IMR-90 (cell line): ENCODE measurements at regions not wholly inside any gene's neighbourhood (a gene's known extent, or its start where the extent isn't known, plus 50 kb on each side); places are given as distances from the start of the nearest gene placed in this dataset.

Experiments
- ATAC-seq: fragments of 200-7000 bp; cut with Tn5 transposase; 2 replicates; pipeline ENCODE4 v1.9.1; 2020; ENCODE audit warnings: low read depth, mild to moderate bottlenecking, moderate library complexity
- BruUV-seq: library from RNA; stranded (reverse); fragments of 400-500 nt; replicated peaks from 2 replicates; lab custom pipeline; 2021; lab: Mats Ljungman, UMichigan
- CTCF ChIA-PET: fragments of 300-600 bp; formaldehyde crosslinking; extraction: SDS; loops from one replicate; lab custom pipeline; 2021; ENCODE audit warnings: antibody characterized with exemption; lab: Yijun Ruan, JAX
- POLR2A ChIA-PET: fragments of 300-600 bp; sonication (Branson Sonifier 250); formaldehyde crosslinking; loops from one replicate; lab custom pipeline; 2022; ENCODE audit warnings: antibody characterized with exemption; ENCODE audit not compliant: unreplicated experiment; lab: Charles Lee
- DNase-seq: peaks from one replicate; pipeline ENCODE4 v3.0.0; 2013
- H2AFZ ChIP-seq: replicated peaks from 2 replicates; pipeline ENCODE3; 2013; ENCODE audit warnings: low read length, mild to moderate bottlenecking; ENCODE audit not compliant: poor library complexity
- H2AK5ac ChIP-seq: 2 replicates; pipeline ENCODE4 v1.6.1; 2013; ENCODE audit warnings: low read depth, low read length, inconsistent platforms
- H2AK9ac ChIP-seq: replicated peaks from 2 replicates; pipeline ENCODE3; 2013; ENCODE audit warnings: mild to moderate bottlenecking, low read depth, low read length, moderate library complexity; ENCODE audit not compliant: poor library complexity
- H2BK120ac ChIP-seq: 2 replicates; pipeline ENCODE4 v1.6.1; 2013; ENCODE audit warnings: low read depth, low read length, inconsistent platforms
- H2BK15ac ChIP-seq: 3 replicates; pipeline ENCODE4 v1.6.1; 2013; ENCODE audit warnings: low read depth, low read length, inconsistent platforms
- H2BK20ac ChIP-seq: 2 replicates; pipeline ENCODE4 v1.6.1; 2013; ENCODE audit warnings: low read depth, mild to moderate bottlenecking, inconsistent platforms, low read length, moderate library complexity
- H2BK5ac ChIP-seq: 2 replicates; pipeline ENCODE4 v1.6.1; 2013; ENCODE audit warnings: mild to moderate bottlenecking, low read depth, low read length, inconsistent platforms; ENCODE audit not compliant: poor library complexity, severe bottlenecking
- H3K14ac ChIP-seq: replicated peaks from 2 replicates; pipeline ENCODE4 v1.6.1; 2013; ENCODE audit warnings: low read depth, low read length, inconsistent platforms
- H3K18ac ChIP-seq: 2 replicates; pipeline ENCODE4 v1.6.1; 2013; ENCODE audit warnings: low read depth, low read length, control low read depth
- H3K23ac ChIP-seq: 2 replicates; pipeline ENCODE4 v1.6.1; 2013; ENCODE audit warnings: low read depth, low read length, inconsistent platforms
- H3K27ac ChIP-seq: 2 replicates; pipeline ENCODE4 v1.5.1; 2013; ENCODE audit warnings: mild to moderate bottlenecking, control low read depth, low read length; ENCODE audit not compliant: insufficient read depth
- H3K27me3 ChIP-seq: 2 replicates; pipeline ENCODE4 v1.6.1; 2013; ENCODE audit warnings: low read length; ENCODE audit not compliant: control insufficient read depth, insufficient read depth
- H3K36me3 ChIP-seq: 2 replicates; pipeline ENCODE4 v1.6.1; 2013; ENCODE audit warnings: low read length, mixed read lengths; ENCODE audit not compliant: control insufficient read depth, insufficient read depth
- H3K4ac ChIP-seq: 2 replicates; pipeline ENCODE4 v1.6.1; 2013; ENCODE audit warnings: low read depth, low read length, inconsistent platforms
- H3K4me1 ChIP-seq: 2 replicates; pipeline ENCODE4 v1.6.1; 2013; ENCODE audit warnings: low read length, mixed read lengths; ENCODE audit not compliant: control insufficient read depth, insufficient read depth
- H3K4me2 ChIP-seq: 2 replicates; pipeline ENCODE4 v1.6.1; 2013; ENCODE audit warnings: low read depth, mild to moderate bottlenecking, control low read depth, low read length, moderate library complexity
- H3K4me3 ChIP-seq: 2 replicates; pipeline ENCODE4 v1.5.1; 2013; ENCODE audit warnings: low read depth, mild to moderate bottlenecking, control low read depth, low read length, moderate library complexity; ENCODE audit not compliant: insufficient read depth
- H3K56ac ChIP-seq: 2 replicates; pipeline ENCODE4 v1.6.1; 2013; ENCODE audit warnings: low read length, inconsistent platforms; ENCODE audit not compliant: insufficient read depth; ENCODE audit errors: extremely low read depth
- H3K79me1 ChIP-seq, 2 experiments: 2 replicates each; pipeline ENCODE4 v1.6.1; 2013; ENCODE audit warnings: low read length in 2 of 2, inconsistent platforms in 1 of 2, low read depth in 1 of 2
- H3K9ac ChIP-seq: 2 replicates; pipeline ENCODE4 v1.6.1; 2013; ENCODE audit warnings: low read depth, low read length, control low read depth
- H3K9me1 ChIP-seq: 2 replicates; pipeline ENCODE4 v1.6.1; 2013; ENCODE audit warnings: low read length, inconsistent platforms; ENCODE audit not compliant: insufficient read depth
- H3K9me3 ChIP-seq: 2 replicates; pipeline ENCODE4 v1.6.1; 2013; ENCODE audit warnings: low read length; ENCODE audit not compliant: control insufficient read depth, insufficient read depth
- H4K20me1 ChIP-seq: 2 replicates; pipeline ENCODE4 v1.6.1; 2013; ENCODE audit warnings: low read length, inconsistent platforms; ENCODE audit not compliant: insufficient read depth
- H4K5ac ChIP-seq: 2 replicates; pipeline ENCODE4 v1.6.1; 2013; ENCODE audit warnings: mild to moderate bottlenecking, low read depth, low read length, control low read depth
- H4K8ac ChIP-seq, 2 experiments: 2 replicates each; pipeline ENCODE4 v1.6.1; 2013; ENCODE audit warnings: low read depth in 2 of 2, low read length in 2 of 2, control low read depth in 1 of 2, inconsistent platforms in 1 of 2
- H4K91ac ChIP-seq: 2 replicates; pipeline ENCODE4 v1.6.1; 2013; ENCODE audit warnings: low read depth, low read length, inconsistent platforms; ENCODE audit not compliant: insufficient read depth
- BHLHE40 ChIP-seq: fragments of 150-350 bp; IDR thresholded peaks from 2 replicates; pipeline ENCODE4 v1.6.1; 2016; ENCODE audit warnings: mild to moderate bottlenecking, low read depth, low read length
- CEBPB ChIP-seq: IDR thresholded peaks from 2 replicates; pipeline ENCODE4 v1.6.1; 2012; ENCODE audit warnings: low read depth, low read length, improper control_type of control experiment
- CHD1 ChIP-seq: IDR thresholded peaks from 2 replicates; pipeline ENCODE4 v1.6.1; 2012; ENCODE audit warnings: low read depth, low read length, improper control_type of control experiment
- CTCF ChIP-seq: conservative IDR thresholded peaks from 2 replicates; pipeline ENCODE4 v1.5.1; 2012; ENCODE audit warnings: mild to moderate bottlenecking, low read depth, low read length, improper control_type of control experiment
- ELK1 ChIP-seq: fragments of 150-350 bp; IDR thresholded peaks from 2 replicates; pipeline ENCODE4 v1.6.1; 2016; ENCODE audit warnings: low read depth, mild to moderate bottlenecking, low read length, moderate library complexity, borderline replicate concordance
- FOS ChIP-seq: fragments of 150-350 bp; IDR thresholded peaks from 2 replicates; pipeline ENCODE4 v1.6.1; 2016; ENCODE audit warnings: low read depth, low read length
- MAFK ChIP-seq: IDR thresholded peaks from 2 replicates; pipeline ENCODE4 v1.6.1; 2012; ENCODE audit warnings: low read depth, low read length, improper control_type of control experiment
- MAZ ChIP-seq: IDR thresholded peaks from 2 replicates; pipeline ENCODE4 v1.6.1; 2012; ENCODE audit warnings: low read depth, mild to moderate bottlenecking, low read length, improper control_type of control experiment, moderate library complexity, borderline replicate concordance
- MXI1 ChIP-seq: IDR thresholded peaks from 2 replicates; pipeline ENCODE4 v1.6.1; 2012; ENCODE audit warnings: low read depth, mild to moderate bottlenecking, low read length, moderate library complexity, borderline replicate concordance
- NFE2L2 ChIP-seq: fragments of 150-350 bp; IDR thresholded peaks from 2 replicates; pipeline ENCODE4 v1.6.1; 2016; ENCODE audit warnings: low read depth, mild to moderate bottlenecking, low read length
- POLR2A ChIP-seq: IDR thresholded peaks from 2 replicates; pipeline ENCODE4 v1.6.1; 2012; ENCODE audit warnings: mild to moderate bottlenecking, low read depth, low read length
- RAD21 ChIP-seq: IDR thresholded peaks from 2 replicates; pipeline ENCODE4 v1.6.1; 2012; ENCODE audit warnings: low read length, improper control_type of control experiment
- RCOR1 ChIP-seq: IDR thresholded peaks from 2 replicates; pipeline ENCODE4 v1.6.1; 2012; ENCODE audit warnings: mild to moderate bottlenecking, low read length, improper control_type of control experiment; ENCODE audit not compliant: insufficient replicate concordance
- RFX5 ChIP-seq: IDR thresholded peaks from 2 replicates; pipeline ENCODE4 v1.8.0; 2012; ENCODE audit warnings: low read depth, mild to moderate bottlenecking, low read length, moderate library complexity
- SMC3 ChIP-seq: fragments of 150-350 bp; IDR thresholded peaks from 2 replicates; pipeline ENCODE4 v1.6.1; 2016; ENCODE audit warnings: low read depth, mild to moderate bottlenecking, antibody characterized with exemption, low read length, moderate library complexity
- USF2 ChIP-seq: fragments of 150-350 bp; IDR thresholded peaks from 2 replicates; pipeline ENCODE4 v1.6.1; 2017; ENCODE audit warnings: mild to moderate bottlenecking, antibody characterized with exemption, low read length, low read depth
- dilution Hi-C: fragments of 300-500 bp; cut with HindIII; formaldehyde crosslinking; loops from one replicate; pipeline ENCODE4 v1.14.3; 2018; ENCODE audit warnings: low sequenced_read_pairs; ENCODE audit not compliant: unreplicated experiment
- in situ Hi-C: fragments of 300-500 bp; cut with MboI; formaldehyde crosslinking; loops from 3 replicates; pipeline ENCODE4 v1.14.3; 2019; ENCODE audit warnings: low sequenced_read_pairs, inconsistent platforms, mixed read lengths
- intact Hi-C: fragments of 100-400 bp; cut with micrococcal nuclease; formaldehyde crosslinking; loops from 2 replicates; pipeline ENCODE4 v1.10.0; 2022

DNA sequence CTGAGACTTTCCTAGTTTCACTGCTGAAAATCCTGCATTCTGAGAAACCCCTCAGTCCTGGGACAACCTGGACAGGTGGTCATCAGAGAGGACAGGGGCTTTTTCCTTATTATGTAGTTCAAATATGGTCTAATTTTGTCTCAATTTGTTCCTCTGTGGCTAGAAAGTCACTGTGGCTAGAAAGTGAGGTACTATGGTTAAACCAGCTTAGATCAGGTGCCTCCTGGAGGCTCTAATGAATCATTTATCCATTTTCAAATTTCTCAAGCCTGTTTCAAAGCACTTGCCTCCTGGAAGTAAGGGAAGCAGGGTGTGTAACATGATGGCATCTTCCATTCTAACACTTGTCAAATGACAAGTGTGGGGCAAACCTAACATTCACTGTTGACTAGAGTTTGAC is 326.8 kb downstream of the PIK3C3 start:
- Histone ChIP-seq H3K56ac (no peak overlapping the region), H2BK20ac (no peak overlapping the region), H2AK9ac (no peak overlapping the region), H3K23ac (no peak overlapping the region), H3K4ac (no peak overlapping the region), H3K27me3 (no peaks in the 10 kb centered on the region), H3K18ac (no peak overlapping the region), H2BK15ac (no peak overlapping the region), H3K9me3 (no peaks in the 10 kb centered on the region), H3K27ac (no peak overlapping the region), H4K5ac (no peak overlapping the region), H3K14ac (no peak overlapping the region), H2BK5ac (no peak overlapping the region), H2BK120ac (no peak overlapping the region), H3K4me3 (no peak overlapping the region), H4K91ac (no peak overlapping the region), H4K8ac (no peak overlapping the region), H3K79me1 (no peaks in the 10 kb centered on the region), H2AFZ (no peak overlapping the region), H2AK5ac (no peak overlapping the region), H3K4me1 (no peaks in the 10 kb centered on the region), H3K9me1 (no peaks in the 10 kb centered on the region), H3K9ac (no peak overlapping the region), H4K20me1 (no peaks in the 10 kb centered on the region), H3K36me3 (no peaks in the 10 kb centered on the region), H3K4me2 (no peak overlapping the region)
- no peak for ATAC-seq
- no peak for TF ChIP-seq BHLHE40
- no peak for TF ChIP-seq MAFK
- no peak for TF ChIP-seq MAZ
- no peak for TF ChIP-seq CEBPB
- TF ChIP-seq SMC3, result no peak
- no peak for TF ChIP-seq USF2
- TF ChIP-seq RCOR1, result no peak
- no peak for TF ChIP-seq FOS
- TF ChIP-seq ELK1, result no peak
- TF ChIP-seq MXI1, result no peak
- TF ChIP-seq POLR2A, result no peak
- TF ChIP-seq CHD1, result no peak
- no peak for TF ChIP-seq CTCF
- no peak for TF ChIP-seq RFX5
- TF ChIP-seq NFE2L2, result no peak
- no peak for TF ChIP-seq RAD21
- ChIA-PET POLR2A (no interaction called here), CTCF (interaction anchor here (0.7 to 1.2 kb wide), 2 partner anchors 13 to 22 kb away, joined by 4 to 5 read pairs; no protein-coding TSS in a partner anchor)
- in situ Hi-C loops, result no loop called here
- dilution Hi-C loops, result no loop called here
- DNase-seq, result no peak
- BruUV-seq, result no TSS peak
- intact Hi-C loops, result no loop called here
